Uterus (tissue), 3 donors: ENCODE measurements at regions not wholly inside any gene's neighbourhood (a gene's known extent, or its start where the extent isn't known, plus 50 kb on each side); places are given as distances from the start of the nearest gene placed in this dataset.

ENCODE experiments used
- DNase-seq, 2 donors: peaks; one replicate each; pipeline ENCODE4 v3.0.0-alpha.2; 2019 to 2020
- H3K27ac ChIP-seq, 2 donors: fragments of 200-600 bp; sonication (generic); 1 replicate in 1 of 2; 2 replicates in 1 of 2; pipeline ENCODE4 v1.5.1; 2016 to 2018
- H3K27me3 ChIP-seq, 2 donors: fragments of 200-600 bp; sonication (generic); one replicate each; pipeline ENCODE4 v1.5.1; 2018 to 2019; ENCODE audit warnings: control low read depth in 1 of 2
- H3K36me3 ChIP-seq, 2 donors: fragments of 200-600 bp; sonication (generic); one replicate each; pipeline ENCODE4 v1.5.1; 2019; ENCODE audit warnings: control low read depth in 1 of 2
- H3K4me1 ChIP-seq, 2 donors: fragments of 200-600 bp; sonication (generic); one replicate each; pipeline ENCODE4 v1.5.1; 2018 to 2019; ENCODE audit warnings: control low read depth in 1 of 2
- H3K4me3 ChIP-seq, 2 donors: fragments of 200-600 bp; sonication (generic); 1 replicate in 1 of 2; 2 replicates in 1 of 2; pipeline ENCODE4 v1.5.1; 2018 to 2019; ENCODE audit warnings: mild to moderate bottlenecking in 1 of 2
- H3K9me3 ChIP-seq, 2 donors: fragments of 200-600 bp; sonication (generic); one replicate each; pipeline ENCODE4 v1.5.1; 2019; ENCODE audit warnings: control low read depth in 1 of 2
- CTCF ChIP-seq, 4 experiments: fragments of 200-600 bp in 2 of 4; fragments of 450-650 bp in 2 of 4; sonication (generic) in 2 of 4; IDR thresholded peaks; one replicate each; pipeline ENCODE4 v1.5.1; 2016 to 2019; ENCODE audit warnings: antibody characterized with exemption in 4 of 4, mild to moderate bottlenecking in 2 of 4, moderate library complexity in 1 of 4
- POLR2A ChIP-seq, 2 donors: fragments of 450-650 bp; IDR thresholded peaks; one replicate each; pipeline ENCODE4 v1.6.1; 2016; ENCODE audit warnings: antibody characterized with exemption in 2 of 2, mild to moderate bottlenecking in 1 of 2, moderate library complexity in 1 of 2
- intact Hi-C: fragments of 100-400 bp; cut with DNase I; formaldehyde crosslinking; loops from one replicate; pipeline ENCODE4 v1.15.1; 2023; ENCODE audit warnings: low total_unique reads
- donor health status: DM: yes; HTN: yes; CAD: no.

GRCh38 chr12:75959060-75959459 lies 72.5 kb downstream of the PHLDA1 start:
- no peak for TF ChIP-seq POLR2A (IDR thresholded peaks at IDR 0.05)
- TF ChIP-seq CTCF (IDR thresholded peaks at IDR 0.05), result no peak
- Histone ChIP-seq H3K27ac (no peak overlapping the region), H3K36me3 (no peaks in the 10 kb centered on the region), H3K27me3 (no peaks in the 10 kb centered on the region), H3K4me1 (no peaks in the 10 kb centered on the region), H3K4me3 (no peak overlapping the region), H3K9me3 (no peaks in the 10 kb centered on the region)
- DNase-seq, result no peak
- intact Hi-C loops, result no loop called here

- TF ChIP-seq POLR2A (IDR thresholded peaks at IDR 0.05) (no peak), CTCF (IDR thresholded peaks at IDR 0.05) (no peak)
- intact Hi-C loops, result no loop called here
- Histone ChIP-seq H3K27me3 (no peaks in the 10 kb centered on the region), H3K36me3 (no peaks in the 10 kb centered on the region), H3K4me1 (peaks cover 0 to 7% of the 10 kb centered on the region in 2 donors), H3K27ac (no peak overlapping the region), H3K4me3 (no peak overlapping the region), H3K9me3 (no peaks in the 10 kb centered on the region)
- DNase-seq, result no peak
These were observed 76.3 kb downstream of the PHLDA1 start for GRCh38 chr12:75955251-75955650.

- H3K4me1 ChIP-seq, result peaks cover 0 to 7% of the 10 kb centered on the region in 2 donors
- DNase-seq, result no peak
- H3K36me3 ChIP-seq, result no peaks in the 10 kb centered on the region
- intact Hi-C loops, result no loop called here
- no peaks in the 10 kb centered on the region for H3K9me3 ChIP-seq
- TF ChIP-seq POLR2A (IDR thresholded peaks at IDR 0.05), result no peak
- TF ChIP-seq CTCF (IDR thresholded peaks at IDR 0.05), result no peak
- no peak overlapping the region for H3K27ac ChIP-seq
- H3K27me3 ChIP-seq, result no peaks in the 10 kb centered on the region
- H3K4me3 ChIP-seq, result no peak overlapping the region
These were observed 76.8 kb downstream of the PHLDA1 start for GRCh38 chr12:75954749-75955148.

GRCh38 chr12:75954041-75954440 lies 77.5 kb downstream of the PHLDA1 start:
- no peak overlapping the region for H3K4me3 ChIP-seq
- no peak overlapping the region for H3K27ac ChIP-seq

GRCh38 chr12:75953312-75953906 lies 78.2 kb downstream of the PHLDA1 start:
- Histone ChIP-seq H3K27ac (no peak overlapping the region), H3K27me3 (no peaks in the 10 kb centered on the region), H3K9me3 (no peaks in the 10 kb centered on the region), H3K4me1 (peaks cover 0 to 7% of the 10 kb centered on the region in 2 donors), H3K4me3 (no peak overlapping the region), H3K36me3 (no peaks in the 10 kb centered on the region)
- no peak for DNase-seq
- intact Hi-C loops, result no loop called here
- TF ChIP-seq POLR2A (IDR thresholded peaks at IDR 0.05) (no peak), CTCF (IDR thresholded peaks at IDR 0.05) (no peak)

More at GRCh38 chr12:75954041-75954440, 77.5 kb downstream of the PHLDA1 start:
- intact Hi-C loops, result no loop called here
- Histone ChIP-seq H3K4me1 (peaks cover 0 to 7% of the 10 kb centered on the region in 2 donors), H3K27me3 (no peaks in the 10 kb centered on the region), H3K36me3 (no peaks in the 10 kb centered on the region), H3K9me3 (no peaks in the 10 kb centered on the region)
- DNase-seq, result no peak
- TF ChIP-seq CTCF (IDR thresholded peaks at IDR 0.05) (no peak), POLR2A (IDR thresholded peaks at IDR 0.05) (no peak)
